Pancreas (tissue), 10 donors: ENCODE measurements at regions not wholly inside any gene's neighbourhood (a gene's known extent, or its start where the extent isn't known, plus 50 kb on each side); places are given as distances from the start of the nearest gene placed in this dataset.

ENCODE experiments used
- ATAC-seq, 4 donors: fragments of 200-7000 bp; cut with Tn5 transposase; one replicate each; pipeline versions ENCODE4 v1.8.0 to v1.9.1; 2020; ENCODE audit warnings: mild to moderate bottlenecking in 4 of 4, moderate library complexity in 4 of 4
- DNase-seq, 6 donors: peaks; one replicate each; pipeline ENCODE4 v3.0.0-alpha.2; 2020
- FAIRE-seq: peaks from 2 replicates; lab custom pipeline; 2012; peaks lifted over from hg19 to GRCh38; lab: Jason Lieb, UNC
- H3K27ac ChIP-seq, 4 donors: fragments of 200-600 bp; sonication (generic); 1 replicate in 3 of 4; 2 replicates in 1 of 4; pipeline versions ENCODE4 v1.5.0 to v1.8.0; 2020
- H3K27me3 ChIP-seq, 4 donors: fragments of 200-600 bp; one replicate each; pipeline ENCODE4 v1.8.0; 2021
- H3K36me3 ChIP-seq, 3 donors: fragments of 200-600 bp; sonication (generic) in 1 of 3; one replicate each; pipeline versions ENCODE4 v1.5.0 to v1.8.0; 2020 to 2021
- H3K4me1 ChIP-seq, 3 donors: fragments of 200-600 bp; one replicate each; pipeline ENCODE4 v1.8.0; 2021
- H3K4me3 ChIP-seq, 4 donors: fragments of 200-600 bp; sonication (generic) in 2 of 4; one replicate each; pipeline versions ENCODE4 v1.5.0 to v1.8.0; 2020 to 2021
- H3K9me3 ChIP-seq, 4 donors: fragments of 200-600 bp; one replicate each; pipeline ENCODE4 v1.8.0; 2021
- CTCF ChIP-seq, 4 donors: fragments of 200-600 bp; sonication (generic) in 3 of 4; IDR thresholded peaks; one replicate each; pipeline versions ENCODE4 v1.5.0 to v1.8.0; 2021; ENCODE audit warnings: antibody characterized with exemption in 4 of 4
- WGBS, 2 donors: extraction: QIAGEN DNeasy Blood & Tissue Kit; methylation state at CpG; one replicate each; pipeline ENCODE4 v1.1.7; 2013; 5-methylcytosine and 5-hydroxymethylcytosine counted together
- intact Hi-C, 3 donors: fragments of 100-400 bp; cut with DNase I; formaldehyde crosslinking; loops; one replicate each; pipeline versions ENCODE4 v1.11.1 to v1.14.2; 2022
- donor health status: healthy with polysubstance abuse.
- donor health status: DM: no; HTN: no; CAD: no; lungs with moderate emphysema.
- donor health status: DM: no; HTN: no; CAD: no.
- donor health status: control.
- donor health status: control.
- donor health status: Bipolar disorder and iron deficiency.
- donor health status: DM: yes; HTN: yes; CAD: no.
- donor health status: DM: no; HTN: no; CAD: no.
- donor health status: DM: no; HTN: no; CAD: no.
- donor health status: DM: yes; HTN: yes; CAD: no.

- DNase-seq (no peak), FAIRE-seq (no peak), ATAC-seq (no peak)
- H3K4me1 ChIP-seq = no peaks in the 10 kb centered on the region
- H3K27ac ChIP-seq = no peak overlapping the region
- WGBS, 2 donors = 72 to 78% methylated on average over 8 of the region's 8 CpGs
- TF ChIP-seq CTCF (IDR thresholded peaks at IDR 0.05) = no peak
- no peaks in the 10 kb centered on the region for H3K9me3 ChIP-seq
- no peaks in the 10 kb centered on the region for H3K36me3 ChIP-seq
- no peak overlapping the region for H3K4me3 ChIP-seq
- intact Hi-C loops = no loop called here
- H3K27me3 ChIP-seq = no peaks in the 10 kb centered on the region
Observed at GRCh38 chr15:61780278-61780980, 279.8 kb downstream of the VPS13C start.

DNA sequence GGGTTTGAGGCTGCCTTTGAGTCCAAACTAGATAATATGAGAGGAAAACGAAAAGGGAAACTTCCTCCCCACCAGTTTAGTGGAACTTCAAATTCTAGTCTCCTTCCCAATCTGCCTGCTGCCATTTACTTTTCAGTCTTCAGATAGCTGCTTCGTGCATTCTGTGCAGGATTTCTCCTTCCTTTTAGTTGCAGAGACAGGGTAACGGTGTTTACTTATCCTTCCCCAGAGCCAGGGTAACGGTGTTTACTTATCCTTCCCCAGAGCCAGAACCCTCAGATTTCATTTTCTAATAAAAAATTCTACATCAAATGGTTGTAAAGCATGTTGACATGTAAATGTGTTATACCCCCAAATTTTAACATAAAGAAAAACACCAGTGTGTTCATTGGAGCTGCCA, 282.6 kb downstream of the VPS13C start:
- no peaks in the 10 kb centered on the region for H3K4me1 ChIP-seq
- DNase-seq (no peak), FAIRE-seq (no peak), ATAC-seq (peak in 1 of 4 donors; percentile 57)
- no peak overlapping the region for H3K27ac ChIP-seq
- intact Hi-C loops = no loop called here
- no peaks in the 10 kb centered on the region for H3K36me3 ChIP-seq
- 18 to 28% methylated on average over 4 of the region's 4 CpGs for WGBS, 2 donors
- no peaks in the 10 kb centered on the region for H3K9me3 ChIP-seq
- no peak for TF ChIP-seq CTCF (IDR thresholded peaks at IDR 0.05)
- no peaks in the 10 kb centered on the region for H3K27me3 ChIP-seq
- no peak overlapping the region for H3K4me3 ChIP-seq

- intact Hi-C loops = no loop called here
- Histone ChIP-seq H3K27me3 (no peaks in the 10 kb centered on the region), H3K9me3 (no peaks in the 10 kb centered on the region), H3K36me3 (no peaks in the 10 kb centered on the region), H3K4me1 (no peaks in the 10 kb centered on the region), H3K27ac (no peak overlapping the region), H3K4me3 (no peak overlapping the region)
- no peak for TF ChIP-seq CTCF (IDR thresholded peaks at IDR 0.05)
- no peak for DNase-seq
- FAIRE-seq = no peak
- no peak for ATAC-seq
- WGBS, 2 donors = 93 to 94% methylated on average over 2 of the region's 2 CpGs
Observed at GRCh38 chr15:61769557-61769956, 290.7 kb downstream of the VPS13C start.

DNA sequence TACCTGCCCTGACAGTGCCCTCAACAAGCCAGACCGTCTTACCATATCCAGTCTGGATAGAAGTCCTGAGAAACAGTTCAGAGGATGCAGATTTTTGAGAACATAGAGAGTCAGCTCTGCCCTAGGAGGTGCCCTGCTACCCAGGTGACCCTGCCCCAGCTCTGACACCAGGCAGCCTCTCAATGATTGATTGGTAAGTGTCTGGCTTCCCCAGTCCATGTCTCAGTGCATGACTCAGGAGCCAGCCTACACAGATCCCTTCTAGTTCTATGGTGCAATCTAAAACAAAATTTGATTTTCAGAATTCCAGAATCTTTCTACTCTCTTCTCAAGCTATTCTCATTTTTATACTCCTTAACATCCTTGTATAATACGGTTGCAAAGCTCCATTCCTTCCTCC, 292.1 kb downstream of the VPS13C start:
- 65 to 77% methylated on average over 2 of the region's 2 CpGs for WGBS, 2 donors
- Histone ChIP-seq H3K9me3 (no peaks in the 10 kb centered on the region), H3K4me1 (no peaks in the 10 kb centered on the region), H3K4me3 (no peak overlapping the region), H3K27me3 (no peaks in the 10 kb centered on the region), H3K36me3 (no peaks in the 10 kb centered on the region), H3K27ac (no peak overlapping the region)
- no peak for FAIRE-seq
- TF ChIP-seq CTCF (IDR thresholded peaks at IDR 0.05) = no peak
- no peak for ATAC-seq
- intact Hi-C loops = no loop called here
- no peak for DNase-seq

DNA sequence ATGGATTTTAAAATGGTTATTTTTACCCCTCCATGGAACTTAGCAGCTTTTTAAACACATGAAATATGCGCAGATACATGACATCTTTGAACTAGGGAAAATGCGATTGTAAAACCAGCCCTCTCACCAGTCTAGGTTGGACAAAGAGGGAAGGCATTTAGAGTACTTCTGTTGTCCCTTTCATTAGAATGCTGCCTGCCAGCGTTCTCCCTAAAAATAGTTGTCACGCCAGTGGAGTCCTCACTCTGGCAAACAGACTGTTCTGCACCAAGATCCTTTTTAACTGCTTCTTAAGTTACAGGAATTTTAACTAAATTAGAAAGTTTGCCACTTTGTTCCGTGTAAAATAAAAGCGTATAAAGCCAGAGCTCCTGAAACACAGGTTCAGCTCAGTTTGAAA, 295.3 kb downstream of the VPS13C start:
- no peaks in the 10 kb centered on the region for H3K27me3 ChIP-seq
- no peak overlapping the region for H3K27ac ChIP-seq
- FAIRE-seq (no peak), DNase-seq (no peak), ATAC-seq (no peak)
- 69 to 71% methylated on average over 6 of the region's 6 CpGs for WGBS, 2 donors
- no peaks in the 10 kb centered on the region for H3K4me1 ChIP-seq
- no peaks in the 10 kb centered on the region for H3K36me3 ChIP-seq
- intact Hi-C loops = no loop called here
- no peak for TF ChIP-seq CTCF (IDR thresholded peaks at IDR 0.05)
- no peak overlapping the region for H3K4me3 ChIP-seq
- H3K9me3 ChIP-seq = no peaks in the 10 kb centered on the region
